Panc1 (cell line): ENCODE measurements at regions not wholly inside any gene's neighbourhood (a gene's known extent, or its start where the extent isn't known, plus 50 kb on each side); places are given as distances from the start of the nearest gene placed in this dataset.

Experiments
- ATAC-seq: fragments of 200-7000 bp; cut with Tn5 transposase; 2 replicates; pipeline ENCODE4 v1.9.1; 2020; ENCODE audit warnings: mild to moderate bottlenecking, moderate library complexity
- BruUV-seq: library from RNA; stranded (reverse); fragments of 400-500 nt; replicated peaks from 2 replicates; lab custom pipeline; 2021; lab: Mats Ljungman, UMichigan
- CTCF ChIA-PET: fragments of 300-600 bp; sonication (Branson Sonifier 250); formaldehyde crosslinking; loops from one replicate; lab custom pipeline; 2022; ENCODE audit warnings: antibody characterized with exemption; lab: Charles Lee
- POLR2A ChIA-PET: fragments of 300-600 bp; sonication (Branson Sonifier 250); formaldehyde crosslinking; loops from one replicate; lab custom pipeline; 2022; ENCODE audit warnings: antibody characterized with exemption; lab: Charles Lee
- DNase-seq: peaks from one replicate; pipeline ENCODE4 v3.0.0-alpha.2; 2010; ENCODE audit warnings: low read depth, low spot score
- H3K27ac ChIP-seq: 2 replicates; pipeline ENCODE4 v1.5.1; 2011; ENCODE audit warnings: mild to moderate bottlenecking, low read length, inconsistent platforms
- H3K27me3 ChIP-seq: fragments of 200-500 bp; sonication (Bioruptor generic); 2 replicates; pipeline ENCODE4 v1.6.0; 2014; ENCODE audit warnings: low read length, inconsistent platforms; ENCODE audit not compliant: control insufficient read depth, insufficient read depth
- H3K36me3 ChIP-seq: fragments of 200-500 bp; sonication (Bioruptor generic); 2 replicates; pipeline ENCODE4 v1.5.1; 2014; ENCODE audit warnings: inconsistent platforms, mild to moderate bottlenecking, low read length, moderate library complexity; ENCODE audit not compliant: control insufficient read depth, insufficient read depth
- H3K4me1 ChIP-seq: 2 replicates; pipeline ENCODE4 v1.5.1; 2011; ENCODE audit warnings: inconsistent platforms, mild to moderate bottlenecking, low read length, moderate library complexity; ENCODE audit not compliant: control insufficient read depth, insufficient read depth
- H3K4me3 ChIP-seq, 2 experiments: 2 replicates each; pipeline ENCODE4 v1.5.1; 2011 to 2012; ENCODE audit warnings: low read depth in 2 of 2, low read length in 2 of 2, mild to moderate bottlenecking in 2 of 2, inconsistent platforms in 1 of 2, moderate library complexity in 1 of 2
- H3K9me3 ChIP-seq: fragments of 200-500 bp; sonication (Bioruptor generic); 2 replicates; pipeline ENCODE4 v1.5.1; 2014; ENCODE audit warnings: low read depth, mild to moderate bottlenecking, inconsistent platforms, low read length, moderate library complexity; ENCODE audit not compliant: control insufficient read depth, insufficient read depth
- POLR2AphosphoS5 ChIP-seq: IDR thresholded peaks from 2 replicates; pipeline ENCODE4 v1.6.1; 2012; ENCODE audit warnings: mild to moderate bottlenecking, low read depth, low read length, moderate library complexity
- SIN3A ChIP-seq: IDR thresholded peaks from 2 replicates; pipeline ENCODE4 v1.6.1; 2012; ENCODE audit warnings: low read depth, mild to moderate bottlenecking, low read length, moderate library complexity, borderline replicate concordance; ENCODE audit not compliant: insufficient read depth
- TCF7L2 ChIP-seq: IDR thresholded peaks from 2 replicates; pipeline ENCODE4 v1.6.1; 2011; ENCODE audit warnings: mild to moderate bottlenecking, low read depth, low read length, inconsistent platforms
- in situ Hi-C: cut with HindIII; loops from 2 replicates; pipeline ENCODE4 v1.10.0; 2016; ENCODE audit warnings: low sequenced_read_pairs, low pct_unique_long_range_greater_than_20kb
- intact Hi-C: fragments of 100-400 bp; cut with micrococcal nuclease; formaldehyde crosslinking; loops from one replicate; pipeline ENCODE4 v1.10.0; 2022; ENCODE audit not compliant: unreplicated experiment
- TF ChIP-seq, protein P1 (sequence below), 2 experiments: IDR thresholded peaks; 2 replicates each; pipeline ENCODE4 v1.6.1; 2011 to 2012; ENCODE audit warnings: low read depth in 2 of 2, control low read depth in 1 of 2, low read length in 1 of 2, mild to moderate bottlenecking in 1 of 2, moderate library complexity in 1 of 2; ENCODE audit not compliant: insufficient read depth in 1 of 2
- TF ChIP-seq, protein P2 (sequence below): fragments of 450-650 bp; IDR thresholded peaks from 2 replicates; pipeline ENCODE4 v1.5.1; 2017; ENCODE audit warnings: mild to moderate bottlenecking

DNA sequence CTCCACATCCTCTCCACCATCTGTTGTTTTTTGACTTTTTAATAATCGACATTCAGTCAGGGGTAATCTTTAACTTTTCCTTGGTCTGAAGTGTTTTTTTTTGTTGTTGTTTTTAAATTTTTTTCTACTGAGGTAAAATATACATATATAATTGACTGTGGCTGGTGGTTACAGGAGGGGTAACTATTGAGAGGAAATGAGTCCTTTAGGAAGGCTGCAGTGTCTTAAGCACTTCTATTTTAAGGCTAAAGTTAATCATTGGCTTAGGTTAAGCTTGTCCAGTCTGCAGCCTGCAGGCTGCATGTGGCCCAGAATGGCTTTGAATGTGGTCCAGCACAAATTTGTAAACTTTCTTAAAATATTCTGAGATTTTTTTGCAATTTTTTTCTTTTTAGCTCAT is 172.5 kb downstream of the CTH start:
- no peaks in the 10 kb centered on the region for H3K4me1 ChIP-seq
- no TSS peak for BruUV-seq
- DNase-seq: no peak
- no peaks in the 10 kb centered on the region for H3K36me3 ChIP-seq
- H3K9me3 ChIP-seq: no peaks in the 10 kb centered on the region
- TF ChIP-seq SIN3A (no peak), TCF7L2 (no peak), POLR2AphosphoS5 (no peak)
- TF ChIP-seq, protein P1, sequence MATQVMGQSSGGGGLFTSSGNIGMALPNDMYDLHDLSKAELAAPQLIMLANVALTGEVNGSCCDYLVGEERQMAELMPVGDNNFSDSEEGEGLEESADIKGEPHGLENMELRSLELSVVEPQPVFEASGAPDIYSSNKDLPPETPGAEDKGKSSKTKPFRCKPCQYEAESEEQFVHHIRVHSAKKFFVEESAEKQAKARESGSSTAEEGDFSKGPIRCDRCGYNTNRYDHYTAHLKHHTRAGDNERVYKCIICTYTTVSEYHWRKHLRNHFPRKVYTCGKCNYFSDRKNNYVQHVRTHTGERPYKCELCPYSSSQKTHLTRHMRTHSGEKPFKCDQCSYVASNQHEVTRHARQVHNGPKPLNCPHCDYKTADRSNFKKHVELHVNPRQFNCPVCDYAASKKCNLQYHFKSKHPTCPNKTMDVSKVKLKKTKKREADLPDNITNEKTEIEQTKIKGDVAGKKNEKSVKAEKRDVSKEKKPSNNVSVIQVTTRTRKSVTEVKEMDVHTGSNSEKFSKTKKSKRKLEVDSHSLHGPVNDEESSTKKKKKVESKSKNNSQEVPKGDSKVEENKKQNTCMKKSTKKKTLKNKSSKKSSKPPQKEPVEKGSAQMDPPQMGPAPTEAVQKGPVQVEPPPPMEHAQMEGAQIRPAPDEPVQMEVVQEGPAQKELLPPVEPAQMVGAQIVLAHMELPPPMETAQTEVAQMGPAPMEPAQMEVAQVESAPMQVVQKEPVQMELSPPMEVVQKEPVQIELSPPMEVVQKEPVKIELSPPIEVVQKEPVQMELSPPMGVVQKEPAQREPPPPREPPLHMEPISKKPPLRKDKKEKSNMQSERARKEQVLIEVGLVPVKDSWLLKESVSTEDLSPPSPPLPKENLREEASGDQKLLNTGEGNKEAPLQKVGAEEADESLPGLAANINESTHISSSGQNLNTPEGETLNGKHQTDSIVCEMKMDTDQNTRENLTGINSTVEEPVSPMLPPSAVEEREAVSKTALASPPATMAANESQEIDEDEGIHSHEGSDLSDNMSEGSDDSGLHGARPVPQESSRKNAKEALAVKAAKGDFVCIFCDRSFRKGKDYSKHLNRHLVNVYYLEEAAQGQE (IDR thresholded peaks at IDR 0.05; ENCODE audit: insufficient read depth in 1 of 2, low read depth in 2 of 2, low read length in 1 of 2): no peak
- TF ChIP-seq, protein P2, sequence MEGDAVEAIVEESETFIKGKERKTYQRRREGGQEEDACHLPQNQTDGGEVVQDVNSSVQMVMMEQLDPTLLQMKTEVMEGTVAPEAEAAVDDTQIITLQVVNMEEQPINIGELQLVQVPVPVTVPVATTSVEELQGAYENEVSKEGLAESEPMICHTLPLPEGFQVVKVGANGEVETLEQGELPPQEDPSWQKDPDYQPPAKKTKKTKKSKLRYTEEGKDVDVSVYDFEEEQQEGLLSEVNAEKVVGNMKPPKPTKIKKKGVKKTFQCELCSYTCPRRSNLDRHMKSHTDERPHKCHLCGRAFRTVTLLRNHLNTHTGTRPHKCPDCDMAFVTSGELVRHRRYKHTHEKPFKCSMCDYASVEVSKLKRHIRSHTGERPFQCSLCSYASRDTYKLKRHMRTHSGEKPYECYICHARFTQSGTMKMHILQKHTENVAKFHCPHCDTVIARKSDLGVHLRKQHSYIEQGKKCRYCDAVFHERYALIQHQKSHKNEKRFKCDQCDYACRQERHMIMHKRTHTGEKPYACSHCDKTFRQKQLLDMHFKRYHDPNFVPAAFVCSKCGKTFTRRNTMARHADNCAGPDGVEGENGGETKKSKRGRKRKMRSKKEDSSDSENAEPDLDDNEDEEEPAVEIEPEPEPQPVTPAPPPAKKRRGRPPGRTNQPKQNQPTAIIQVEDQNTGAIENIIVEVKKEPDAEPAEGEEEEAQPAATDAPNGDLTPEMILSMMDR: no peak
- intact Hi-C loops: no loop called here
- H3K27me3 ChIP-seq: no peaks in the 10 kb centered on the region
- CTCF ChIA-PET: no interaction called here
- POLR2A ChIA-PET: no interaction called here
- in situ Hi-C loops: no loop called here
- no peak for ATAC-seq
- H3K27ac ChIP-seq: no peak overlapping the region
- no peak overlapping the region for H3K4me3 ChIP-seq

DNA sequence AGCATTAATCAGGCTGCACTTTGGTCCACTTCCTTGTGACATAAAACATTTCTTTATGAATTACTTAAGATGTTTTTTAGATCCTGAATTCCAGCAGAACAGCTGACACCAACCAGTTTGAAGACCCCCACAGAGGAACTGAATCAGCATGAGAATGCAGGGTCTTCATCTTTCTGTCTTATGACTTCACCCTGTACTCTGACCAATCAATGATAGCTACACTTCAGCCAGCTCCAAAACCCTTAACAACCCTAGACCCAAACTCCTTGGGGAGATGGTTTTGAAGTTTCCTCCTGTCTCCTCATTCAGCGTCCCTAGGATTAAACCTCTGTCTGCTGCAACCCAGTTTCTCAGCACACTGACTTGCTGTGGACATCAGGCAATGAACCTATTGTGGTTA is 175.0 kb downstream of the CTH start:
- Histone ChIP-seq H3K36me3 (no peaks in the 10 kb centered on the region), H3K4me1 (no peaks in the 10 kb centered on the region), H3K27ac (no peak overlapping the region), H3K4me3 (no peak overlapping the region), H3K9me3 (no peaks in the 10 kb centered on the region), H3K27me3 (no peaks in the 10 kb centered on the region)
- DNase-seq: no peak
- in situ Hi-C loops: no loop called here
- ChIA-PET POLR2A (no interaction called here), CTCF (no interaction called here)
- no peak for ATAC-seq
- BruUV-seq: no TSS peak
- intact Hi-C loops: no loop called here
- TF ChIP-seq, protein P2: no peak
- TF ChIP-seq, protein P1 (IDR thresholded peaks at IDR 0.05; ENCODE audit: insufficient read depth in 1 of 2, low read depth in 2 of 2, low read length in 1 of 2): no peak
- TF ChIP-seq POLR2AphosphoS5: no peak
- no peak for TF ChIP-seq TCF7L2
- no peak for TF ChIP-seq SIN3A
